GM12878 (cell line): ENCODE measurements at regions not wholly inside any gene's neighbourhood (a gene's known extent, or its start where the extent isn't known, plus 50 kb on each side); places are given as distances from the start of the nearest gene placed in this dataset.
A peak's percentile ranks its signal among the peaks of the same experiment; 100 is the strongest.

Experiments used
- ATAC-seq: fragments of 200-7000 bp; cut with Tn5 transposase; 3 replicates; pipeline ENCODE4 v1.9.1; 2020; ENCODE audit warnings: mild to moderate bottlenecking, moderate library complexity
- BruUV-seq: library from RNA; stranded (reverse); fragments of 400-500 nt; replicated peaks from 2 replicates; lab custom pipeline; 2021; lab: Mats Ljungman, UMichigan
- CTCF ChIA-PET: fragments of 300-600 bp; sonication (Branson Sonifier 250); formaldehyde crosslinking; extraction: SDS; loops from one replicate; lab custom pipeline; 2021; ENCODE audit warnings: inconsistent platforms; lab: Yijun Ruan, JAX
- POLR2A ChIA-PET: fragments of 350-600 bp; formaldehyde crosslinking; extraction: SDS; loops from one replicate; lab custom pipeline; 2021; ENCODE audit warnings: inconsistent platforms; lab: Charles Lee
- RAD21 ChIA-PET: fragments of 300-600 bp; sonication (Branson Sonifier 250); formaldehyde crosslinking; loops from one replicate; lab custom pipeline; 2023; ENCODE audit warnings: antibody characterized with exemption; ENCODE audit not compliant: unreplicated experiment; lab: Charles Lee
- SMC1A ChIA-PET: fragments of 300-600 bp; sonication (Branson Sonifier 250); formaldehyde crosslinking; loops from one replicate; lab custom pipeline; 2023; ENCODE audit not compliant: unreplicated experiment, uncharacterized antibody; lab: Charles Lee
- DNase-seq: peaks from one replicate; pipeline ENCODE4 v3.0.0-alpha.2; 2011; ENCODE audit warnings: low read depth, low spot score
- FAIRE-seq: peaks from 3 replicates; lab custom pipeline; 2011; peaks lifted over from hg19 to GRCh38; lab: Jason Lieb, UNC
- H2AFZ ChIP-seq: 2 replicates; pipeline ENCODE4 v1.6.0; 2011; ENCODE audit warnings: low read depth, low read length, control low read depth; ENCODE audit not compliant: control insufficient read depth
- H3K27ac ChIP-seq: 2 replicates; pipeline ENCODE4 v1.5.1; 2011; ENCODE audit warnings: control low read depth; ENCODE audit not compliant: control insufficient read depth, insufficient read depth
- H3K27me3 ChIP-seq, 2 experiments: replicated peaks in 1 of 2; 2 replicates each; pipeline versions ENCODE4 v1.6.0 to v1.6.1; 2011; ENCODE audit warnings: low read length in 1 of 2; ENCODE audit not compliant: control insufficient read depth in 2 of 2, insufficient read depth in 2 of 2
- H3K36me3 ChIP-seq, 2 experiments: 2 replicates each; pipeline ENCODE4 v1.5.1; 2011; ENCODE audit warnings: low read length in 1 of 2; ENCODE audit not compliant: control insufficient read depth in 2 of 2, insufficient read depth in 2 of 2
- H3K4me1 ChIP-seq: 2 replicates; pipeline ENCODE4 v1.6.1; 2011; ENCODE audit warnings: mild to moderate bottlenecking, low read length, moderate library complexity, mixed read lengths; ENCODE audit not compliant: control insufficient read depth, insufficient read depth
- H3K4me2 ChIP-seq: 2 replicates; pipeline ENCODE4 v1.6.0; 2011; ENCODE audit warnings: control low read depth; ENCODE audit not compliant: control insufficient read depth, insufficient read depth
- H3K4me3 ChIP-seq: fragments of 200-600 bp; sonication (generic); 2 replicates; pipeline ENCODE4 v1.5.1; 2016
- H3K79me2 ChIP-seq: 2 replicates; pipeline ENCODE4 v1.6.0; 2011; ENCODE audit warnings: low read length; ENCODE audit not compliant: control insufficient read depth, insufficient read depth
- H3K9ac ChIP-seq: 2 replicates; pipeline ENCODE4 v1.8.0; 2011; ENCODE audit warnings: low read length, control low read depth, mixed read lengths; ENCODE audit not compliant: control insufficient read depth, insufficient read depth
- H3K9me3 ChIP-seq: replicated peaks from 3 replicates; pipeline ENCODE4 v1.5.1; 2011; ENCODE audit warnings: mild to moderate bottlenecking, low read length; ENCODE audit not compliant: control insufficient read depth, insufficient read depth
- H4K20me1 ChIP-seq: 2 replicates; pipeline ENCODE4 v1.6.0; 2011; ENCODE audit not compliant: control insufficient read depth, insufficient read depth
- ATF7 ChIP-seq: fragments of 450-650 bp; IDR thresholded peaks from 2 replicates; pipeline ENCODE4 v1.6.1; 2016; ENCODE audit warnings: low read depth, mild to moderate bottlenecking
- BRCA1 ChIP-seq: IDR thresholded peaks from 2 replicates; pipeline ENCODE4 v1.6.1; 2011; ENCODE audit warnings: low read depth, low read length, improper control_type of control experiment
- CBX3 ChIP-seq: fragments of 200-600 bp; sonication (generic); IDR thresholded peaks from 2 replicates; pipeline ENCODE4 v1.6.1; 2016; ENCODE audit warnings: low read depth, borderline replicate concordance
- CREB1 ChIP-seq: IDR thresholded peaks from 2 replicates; pipeline ENCODE4 v1.6.1; 2012; ENCODE audit warnings: low read depth, mild to moderate bottlenecking, inconsistent platforms
- GATAD2B ChIP-seq: fragments of 450-650 bp; conservative IDR thresholded peaks from 2 replicates; pipeline ENCODE4 v1.6.1; 2017; ENCODE audit warnings: low read depth, mild to moderate bottlenecking, moderate library complexity
- LARP7 ChIP-seq: fragments of 450-650 bp; IDR thresholded peaks from 2 replicates; pipeline ENCODE4 v1.6.1; 2017; ENCODE audit warnings: mild to moderate bottlenecking
- MTA2 ChIP-seq: fragments of 450-650 bp; IDR thresholded peaks from 2 replicates; pipeline ENCODE4 v1.6.1; 2016; ENCODE audit warnings: low read depth, mild to moderate bottlenecking, moderate library complexity
- MTA3 ChIP-seq: IDR thresholded peaks from 2 replicates; pipeline ENCODE4 v1.6.1; 2012; ENCODE audit warnings: low read length, inconsistent platforms, borderline replicate concordance
- MYC ChIP-seq: IDR thresholded peaks from 2 replicates; pipeline ENCODE4 v1.6.1; 2011; ENCODE audit warnings: mild to moderate bottlenecking, low read length, moderate library complexity, inconsistent platforms; ENCODE audit not compliant: insufficient read depth, insufficient replicate concordance, insufficient read length, severe bottlenecking
- NBN ChIP-seq: fragments of 450-650 bp; IDR thresholded peaks from 2 replicates; pipeline ENCODE4 v1.6.1; 2016
- NFIC ChIP-seq: IDR thresholded peaks from 2 replicates; pipeline ENCODE4 v1.6.1; 2012; ENCODE audit warnings: low read depth, mild to moderate bottlenecking, inconsistent platforms, low read length, moderate library complexity
- NR2C1 ChIP-seq: fragments of 450-650 bp; IDR thresholded peaks from 2 replicates; pipeline ENCODE4 v1.6.1; 2017; ENCODE audit warnings: antibody characterized with exemption, mild to moderate bottlenecking, moderate library complexity
- RBBP5 ChIP-seq: fragments of 200-600 bp; sonication (generic); conservative IDR thresholded peaks from 2 replicates; pipeline ENCODE4 v1.6.1; 2016
- TCF12 ChIP-seq: IDR thresholded peaks from 2 replicates; pipeline ENCODE4 v1.6.1; 2011; ENCODE audit warnings: low read depth, mild to moderate bottlenecking, low read length
- WGBS: methylation state at CpG from one replicate; pipeline ENCODE4 v1.1.6; 2016; ENCODE audit warnings: low lambda C conversion rate; ENCODE audit not compliant: insufficient replicate concordance, insufficient coverage; ENCODE audit errors: missing lambda C conversion rate; 5-methylcytosine and 5-hydroxymethylcytosine counted together
- in situ Hi-C: fragments of 300-500 bp; cut with MboI; formaldehyde crosslinking; loops from 9 replicates; pipeline ENCODE4 v1.14.3; 2018; ENCODE audit warnings: mixed read lengths
- intact Hi-C: fragments of 100-400 bp; cut with micrococcal nuclease; formaldehyde crosslinking; loops from one replicate; pipeline ENCODE4 v1.14.2; 2022; ENCODE audit not compliant: unreplicated experiment
- TF ChIP-seq, protein P1 (sequence below): IDR thresholded peaks from 2 replicates; pipeline ENCODE4 v1.6.1; 2012; ENCODE audit warnings: mild to moderate bottlenecking, low read depth, low read length
- TF ChIP-seq, protein P2 (sequence below): fragments of 450-650 bp; IDR thresholded peaks from 2 replicates; pipeline ENCODE4 v1.6.1; 2016; ENCODE audit warnings: mild to moderate bottlenecking, moderate library complexity, borderline replicate concordance

DNA sequence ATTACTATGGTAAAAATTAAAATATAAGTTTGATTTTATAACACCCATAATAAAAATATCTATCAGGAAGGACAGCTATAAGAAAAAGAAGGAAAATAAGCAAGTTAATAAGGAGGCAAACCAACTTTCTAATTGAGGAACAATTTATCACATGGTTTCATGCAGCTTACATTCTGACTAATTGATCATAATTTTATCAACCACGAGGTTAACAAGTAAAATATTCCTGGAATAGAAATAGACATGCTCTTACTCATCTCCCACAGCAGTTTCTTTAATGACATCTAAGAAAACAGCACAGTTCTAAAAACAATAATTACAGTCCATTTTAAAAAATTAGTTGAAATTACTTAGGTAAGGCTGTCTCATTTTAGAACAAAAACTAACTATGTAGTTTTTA, 130.8 kb upstream of the KRR1 start (continued):
- TF ChIP-seq NFIC (peak; percentile 54), CREB1 (no peak), MTA2 (peak; percentile 91), NBN (no peak)
- TF ChIP-seq, protein P1, sequence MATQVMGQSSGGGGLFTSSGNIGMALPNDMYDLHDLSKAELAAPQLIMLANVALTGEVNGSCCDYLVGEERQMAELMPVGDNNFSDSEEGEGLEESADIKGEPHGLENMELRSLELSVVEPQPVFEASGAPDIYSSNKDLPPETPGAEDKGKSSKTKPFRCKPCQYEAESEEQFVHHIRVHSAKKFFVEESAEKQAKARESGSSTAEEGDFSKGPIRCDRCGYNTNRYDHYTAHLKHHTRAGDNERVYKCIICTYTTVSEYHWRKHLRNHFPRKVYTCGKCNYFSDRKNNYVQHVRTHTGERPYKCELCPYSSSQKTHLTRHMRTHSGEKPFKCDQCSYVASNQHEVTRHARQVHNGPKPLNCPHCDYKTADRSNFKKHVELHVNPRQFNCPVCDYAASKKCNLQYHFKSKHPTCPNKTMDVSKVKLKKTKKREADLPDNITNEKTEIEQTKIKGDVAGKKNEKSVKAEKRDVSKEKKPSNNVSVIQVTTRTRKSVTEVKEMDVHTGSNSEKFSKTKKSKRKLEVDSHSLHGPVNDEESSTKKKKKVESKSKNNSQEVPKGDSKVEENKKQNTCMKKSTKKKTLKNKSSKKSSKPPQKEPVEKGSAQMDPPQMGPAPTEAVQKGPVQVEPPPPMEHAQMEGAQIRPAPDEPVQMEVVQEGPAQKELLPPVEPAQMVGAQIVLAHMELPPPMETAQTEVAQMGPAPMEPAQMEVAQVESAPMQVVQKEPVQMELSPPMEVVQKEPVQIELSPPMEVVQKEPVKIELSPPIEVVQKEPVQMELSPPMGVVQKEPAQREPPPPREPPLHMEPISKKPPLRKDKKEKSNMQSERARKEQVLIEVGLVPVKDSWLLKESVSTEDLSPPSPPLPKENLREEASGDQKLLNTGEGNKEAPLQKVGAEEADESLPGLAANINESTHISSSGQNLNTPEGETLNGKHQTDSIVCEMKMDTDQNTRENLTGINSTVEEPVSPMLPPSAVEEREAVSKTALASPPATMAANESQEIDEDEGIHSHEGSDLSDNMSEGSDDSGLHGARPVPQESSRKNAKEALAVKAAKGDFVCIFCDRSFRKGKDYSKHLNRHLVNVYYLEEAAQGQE, result no peak

DNA sequence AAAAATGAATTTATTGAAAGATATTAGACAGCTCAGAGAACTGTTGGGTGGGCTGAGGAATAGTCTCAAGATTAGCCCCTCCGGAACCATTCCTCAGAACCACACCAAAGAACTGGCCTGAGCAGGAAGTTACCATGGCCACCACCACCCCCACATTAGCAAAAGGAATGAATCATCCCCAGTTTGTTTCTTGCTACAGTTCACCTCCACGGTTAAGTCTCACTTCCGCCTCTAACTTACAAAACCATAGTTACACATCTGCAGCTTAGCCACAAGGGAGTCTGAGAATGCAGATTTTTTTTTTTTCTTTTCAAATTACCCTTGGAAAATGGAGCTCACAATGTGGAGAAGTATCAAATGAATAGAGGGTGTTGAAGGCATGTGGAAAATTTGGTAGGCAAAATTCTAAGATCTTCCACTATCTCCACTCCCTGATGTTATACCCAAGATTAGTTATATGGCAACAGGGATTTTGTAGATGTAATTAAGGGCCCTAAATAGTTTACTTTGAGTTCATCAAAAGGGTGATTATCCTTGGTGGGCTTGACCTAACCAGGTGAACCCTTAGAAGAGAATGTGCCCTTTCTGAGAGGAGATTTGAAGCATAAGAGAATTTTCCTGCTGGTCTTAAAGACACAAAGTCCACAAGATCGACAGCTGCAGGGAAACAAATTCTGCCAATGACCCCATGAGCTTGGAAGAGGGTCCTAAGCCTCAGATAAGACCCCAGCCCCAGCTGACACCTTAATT, 129.8 kb upstream of the KRR1 start:
- peak; percentile 96 for FAIRE-seq
- Histone ChIP-seq H2AFZ (peak overlapping the region; percentile 71), H3K27me3 (no peaks in the 10 kb centered on the region), H3K79me2 (no peaks in the 10 kb centered on the region), H3K4me2 (peak overlapping the region; percentile 26), H3K9ac (peak overlapping the region; percentile 20; the same call in 1 of the 2 replicates), H3K9me3 (no peaks in the 10 kb centered on the region), H3K4me3 (no peak overlapping the region), H3K27ac (peak overlapping the region; percentile 76), H3K4me1 (peaks cover 22% of the 10 kb centered on the region), H4K20me1 (no peaks in the 10 kb centered on the region), H3K36me3 (no peaks in the 10 kb centered on the region)
- in situ Hi-C loops, result no loop called here
- ChIA-PET SMC1A (interaction anchor here (0.6 to 10.4 kb wide), 37 partner anchors 9 to 729 kb away, joined by 3 to 100 read pairs (median 4); partner anchors contain the start of gene PHLDA1), RAD21 (interaction anchor here (0.6 to 6.3 kb wide), 39 partner anchors 9 to 706 kb away, joined by 3 to 94 read pairs (median 5); partner anchors contain the start of gene PHLDA1), POLR2A (interaction anchor here (0.6 to 3.7 kb wide), 7 partner anchors 10 to 917 kb away, joined by 3 to 30 read pairs (median 3); partner anchors contain the start of gene PHLDA1), CTCF (interaction anchor here (0.7 to 5.9 kb wide), 15 partner anchors 9 to 702 kb away, joined by 3 to 35 read pairs (median 4); partner anchors contain the start of gene PHLDA1)
- peak; percentile 87 for DNase-seq
- 25% methylated on average over 4 of the region's 4 CpGs for WGBS
- intact Hi-C loops, result loop anchor here (2.0 to 10.0 kb wide), 4 partner anchors 81 to 390 kb away; partner anchors contain the start of gene PHLDA1
- peak; percentile 96 for ATAC-seq
- no TSS peak for BruUV-seq
- TF ChIP-seq CBX3, result no peak
- TF ChIP-seq GATAD2B, result no peak; the same call in 1 of the 2 replicates
- no peak for TF ChIP-seq RBBP5
- peak; percentile 32; the same call in 1 of the 2 replicates for TF ChIP-seq MTA3
- TF ChIP-seq TCF12, result peak; percentile 60; the same call in 1 of the 2 replicates
- no peak for TF ChIP-seq NR2C1
- no peak for TF ChIP-seq MYC
- no peak for TF ChIP-seq BRCA1
- TF ChIP-seq, protein P2, sequence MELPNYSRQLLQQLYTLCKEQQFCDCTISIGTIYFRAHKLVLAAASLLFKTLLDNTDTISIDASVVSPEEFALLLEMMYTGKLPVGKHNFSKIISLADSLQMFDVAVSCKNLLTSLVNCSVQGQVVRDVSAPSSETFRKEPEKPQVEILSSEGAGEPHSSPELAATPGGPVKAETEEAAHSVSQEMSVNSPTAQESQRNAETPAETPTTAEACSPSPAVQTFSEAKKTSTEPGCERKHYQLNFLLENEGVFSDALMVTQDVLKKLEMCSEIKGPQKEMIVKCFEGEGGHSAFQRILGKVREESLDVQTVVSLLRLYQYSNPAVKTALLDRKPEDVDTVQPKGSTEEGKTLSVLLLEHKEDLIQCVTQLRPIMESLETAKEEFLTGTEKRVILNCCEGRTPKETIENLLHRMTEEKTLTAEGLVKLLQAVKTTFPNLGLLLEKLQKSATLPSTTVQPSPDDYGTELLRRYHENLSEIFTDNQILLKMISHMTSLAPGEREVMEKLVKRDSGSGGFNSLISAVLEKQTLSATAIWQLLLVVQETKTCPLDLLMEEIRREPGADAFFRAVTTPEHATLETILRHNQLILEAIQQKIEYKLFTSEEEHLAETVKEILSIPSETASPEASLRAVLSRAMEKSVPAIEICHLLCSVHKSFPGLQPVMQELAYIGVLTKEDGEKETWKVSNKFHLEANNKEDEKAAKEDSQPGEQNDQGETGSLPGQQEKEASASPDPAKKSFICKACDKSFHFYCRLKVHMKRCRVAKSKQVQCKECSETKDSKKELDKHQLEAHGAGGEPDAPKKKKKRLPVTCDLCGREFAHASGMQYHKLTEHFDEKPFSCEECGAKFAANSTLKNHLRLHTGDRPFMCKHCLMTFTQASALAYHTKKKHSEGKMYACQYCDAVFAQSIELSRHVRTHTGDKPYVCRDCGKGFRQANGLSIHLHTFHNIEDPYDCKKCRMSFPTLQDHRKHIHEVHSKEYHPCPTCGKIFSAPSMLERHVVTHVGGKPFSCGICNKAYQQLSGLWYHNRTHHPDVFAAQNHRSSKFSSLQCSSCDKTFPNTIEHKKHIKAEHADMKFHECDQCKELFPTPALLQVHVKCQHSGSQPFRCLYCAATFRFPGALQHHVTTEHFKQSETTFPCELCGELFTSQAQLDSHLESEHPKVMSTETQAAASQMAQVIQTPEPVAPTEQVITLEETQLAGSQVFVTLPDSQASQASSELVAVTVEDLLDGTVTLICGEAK, result peak; percentile 46; the same call in 1 of the 2 replicates
- TF ChIP-seq ATF7, result peak; percentile 93
- no peak for TF ChIP-seq LARP7
